ENCODE measurements at regions not wholly inside any gene's neighbourhood (a gene's known extent, or its start where the extent isn't known, plus 50 kb on each side); places are given as distances from the start of the nearest gene placed in this dataset.

DNA sequence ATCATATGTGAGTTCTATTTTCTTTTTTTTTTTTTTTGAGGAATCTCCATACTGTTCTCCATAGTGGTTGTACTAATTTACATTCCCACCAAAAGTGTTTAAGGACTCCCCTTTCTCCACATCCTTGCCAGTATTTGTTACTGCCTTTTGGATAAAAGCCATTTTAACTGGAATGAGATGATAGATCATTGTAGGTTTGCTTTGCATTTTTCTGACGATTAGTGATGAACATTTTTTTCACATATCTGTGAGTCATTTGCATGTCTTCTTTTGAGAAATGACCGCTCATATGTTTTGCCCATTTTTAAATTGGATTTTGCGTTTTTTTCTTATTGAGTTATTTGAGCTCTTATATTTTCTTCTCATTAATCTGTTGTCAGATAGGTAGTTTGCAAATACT lies 394.8 kb downstream of the LRFN5 start:
- ChIA-PET POLR2A (no interaction called here), CTCF (no interaction called here)
- Histone ChIP-seq H3K4me3 (ENCODE audit: low read depth, low read length) (no peak overlapping the region), H3K27me3 (replicated peaks; ENCODE audit: control insufficient read depth, insufficient read depth, low read length) (no peaks in the 10 kb centered on the region; the same call in 1 of the 2 replicates), H3K9me3 (no peaks in the 10 kb centered on the region), H3K4me1 (no peaks in the 10 kb centered on the region), H3K36me3 (ENCODE audit: control insufficient read depth, insufficient read depth, low read length) (no peaks in the 10 kb centered on the region)
- no TSS peak for BruUV-seq (replicated peaks)
- Mint-ChIP-seq H3K9me3 (ENCODE audit: unreplicated experiment) (no peaks in the 10 kb centered on the region), H3K36me3 (ENCODE audit: insufficient read depth, unreplicated experiment) (no peaks in the 10 kb centered on the region), H3K27ac (ENCODE audit: unreplicated experiment) (no peak overlapping the region), H3K4me1 (ENCODE audit: low read depth, unreplicated experiment) (no peaks in the 10 kb centered on the region), H3K4me3 (ENCODE audit: unreplicated experiment) (no peak overlapping the region), H3K27me3 (ENCODE audit: insufficient read depth, unreplicated experiment) (no peaks in the 10 kb centered on the region)
- no peak for DNase-seq
- TF ChIP-seq, protein P1, sequence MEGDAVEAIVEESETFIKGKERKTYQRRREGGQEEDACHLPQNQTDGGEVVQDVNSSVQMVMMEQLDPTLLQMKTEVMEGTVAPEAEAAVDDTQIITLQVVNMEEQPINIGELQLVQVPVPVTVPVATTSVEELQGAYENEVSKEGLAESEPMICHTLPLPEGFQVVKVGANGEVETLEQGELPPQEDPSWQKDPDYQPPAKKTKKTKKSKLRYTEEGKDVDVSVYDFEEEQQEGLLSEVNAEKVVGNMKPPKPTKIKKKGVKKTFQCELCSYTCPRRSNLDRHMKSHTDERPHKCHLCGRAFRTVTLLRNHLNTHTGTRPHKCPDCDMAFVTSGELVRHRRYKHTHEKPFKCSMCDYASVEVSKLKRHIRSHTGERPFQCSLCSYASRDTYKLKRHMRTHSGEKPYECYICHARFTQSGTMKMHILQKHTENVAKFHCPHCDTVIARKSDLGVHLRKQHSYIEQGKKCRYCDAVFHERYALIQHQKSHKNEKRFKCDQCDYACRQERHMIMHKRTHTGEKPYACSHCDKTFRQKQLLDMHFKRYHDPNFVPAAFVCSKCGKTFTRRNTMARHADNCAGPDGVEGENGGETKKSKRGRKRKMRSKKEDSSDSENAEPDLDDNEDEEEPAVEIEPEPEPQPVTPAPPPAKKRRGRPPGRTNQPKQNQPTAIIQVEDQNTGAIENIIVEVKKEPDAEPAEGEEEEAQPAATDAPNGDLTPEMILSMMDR (IDR thresholded peaks at IDR 0.05; ENCODE audit: insufficient read depth in 1 of 2, low read depth in 1 of 2, low read length in 1 of 2, severe bottlenecking in 1 of 2, unreplicated experiment in 1 of 2), result no peak
- intact Hi-C loops (cut with micrococcal nuclease; ENCODE audit: unreplicated experiment), result no loop called here

DNA sequence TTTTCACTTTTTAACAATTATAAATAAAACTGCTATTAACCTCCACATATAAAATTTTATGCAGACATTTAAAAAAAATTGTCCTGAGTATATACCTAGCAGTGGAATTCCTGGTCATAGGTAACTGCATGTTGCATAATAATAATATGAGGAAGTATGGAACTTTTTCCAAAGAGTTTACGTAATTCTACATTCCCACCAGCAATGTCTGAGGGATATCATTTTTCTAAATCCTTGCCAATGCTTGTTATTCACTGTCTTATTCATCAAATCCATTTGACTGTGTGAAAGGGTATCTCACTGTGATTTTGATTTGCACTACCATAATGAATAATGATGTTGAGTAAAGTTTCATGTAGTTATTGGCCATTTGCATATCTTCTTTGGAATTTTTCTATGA lies 393.8 kb downstream of the LRFN5 start:
- H3K36me3 ChIP-seq (ENCODE audit: control insufficient read depth, insufficient read depth, low read length), result no peaks in the 10 kb centered on the region
- no peak overlapping the region for H3K4me3 ChIP-seq (ENCODE audit: low read depth, low read length)
- intact Hi-C loops (cut with micrococcal nuclease; ENCODE audit: unreplicated experiment), result no loop called here
- H3K27me3 ChIP-seq (replicated peaks; ENCODE audit: control insufficient read depth, insufficient read depth, low read length), result no peaks in the 10 kb centered on the region; the same call in 1 of the 2 replicates
- TF ChIP-seq, protein P1 (IDR thresholded peaks at IDR 0.05; ENCODE audit: insufficient read depth in 1 of 2, low read depth in 1 of 2, low read length in 1 of 2, severe bottlenecking in 1 of 2, unreplicated experiment in 1 of 2), result no peak
- POLR2A ChIA-PET, result no interaction called here
- CTCF ChIA-PET, result no interaction called here
- no peak overlapping the region for H3K27ac Mint-ChIP-seq (ENCODE audit: unreplicated experiment)
- no peaks in the 10 kb centered on the region for H3K36me3 Mint-ChIP-seq (ENCODE audit: insufficient read depth, unreplicated experiment)
- no peaks in the 10 kb centered on the region for H3K9me3 Mint-ChIP-seq (ENCODE audit: unreplicated experiment)
- H3K4me3 Mint-ChIP-seq (ENCODE audit: unreplicated experiment), result no peak overlapping the region
- H3K27me3 Mint-ChIP-seq (ENCODE audit: insufficient read depth, unreplicated experiment), result no peaks in the 10 kb centered on the region
- no peaks in the 10 kb centered on the region for H3K4me1 Mint-ChIP-seq (ENCODE audit: low read depth, unreplicated experiment)
- DNase-seq, result no peak
- no TSS peak for BruUV-seq (replicated peaks)
- H3K9me3 ChIP-seq, result no peaks in the 10 kb centered on the region
- H3K4me1 ChIP-seq, result no peaks in the 10 kb centered on the region

DNA sequence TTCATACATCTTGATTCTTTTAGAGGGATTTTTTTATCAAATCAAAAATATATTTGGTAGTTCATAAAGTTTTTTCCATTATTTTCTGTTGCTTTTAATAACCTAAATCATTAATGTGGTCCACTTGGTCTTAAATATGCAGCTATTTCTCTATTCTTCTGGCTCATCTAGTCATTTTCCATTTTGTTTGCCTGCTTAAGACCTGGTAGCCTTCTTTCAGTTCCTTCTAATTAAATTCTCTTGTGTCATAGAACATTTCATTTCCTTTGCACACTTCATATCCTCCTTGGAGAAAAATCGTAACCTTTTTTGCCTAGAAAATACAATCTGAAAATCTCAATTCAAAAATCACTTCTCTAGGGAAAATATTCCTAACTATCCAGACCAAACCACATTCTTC lies 387.0 kb downstream of the LRFN5 start:
- TF ChIP-seq, protein P1 (IDR thresholded peaks at IDR 0.05; ENCODE audit: insufficient read depth in 1 of 2, low read depth in 1 of 2, low read length in 1 of 2, severe bottlenecking in 1 of 2, unreplicated experiment in 1 of 2), result no peak
- Mint-ChIP-seq H3K27me3 (ENCODE audit: insufficient read depth, unreplicated experiment) (no peaks in the 10 kb centered on the region), H3K9me3 (ENCODE audit: unreplicated experiment) (no peaks in the 10 kb centered on the region), H3K4me1 (ENCODE audit: low read depth, unreplicated experiment) (no peaks in the 10 kb centered on the region), H3K27ac (ENCODE audit: unreplicated experiment) (no peak overlapping the region), H3K4me3 (ENCODE audit: unreplicated experiment) (no peak overlapping the region), H3K36me3 (ENCODE audit: insufficient read depth, unreplicated experiment) (no peaks in the 10 kb centered on the region)
- Histone ChIP-seq H3K36me3 (ENCODE audit: control insufficient read depth, insufficient read depth, low read length) (no peaks in the 10 kb centered on the region), H3K27me3 (replicated peaks; ENCODE audit: control insufficient read depth, insufficient read depth, low read length) (no peaks in the 10 kb centered on the region), H3K9me3 (no peaks in the 10 kb centered on the region), H3K4me1 (no peaks in the 10 kb centered on the region), H3K4me3 (ENCODE audit: low read depth, low read length) (no peak overlapping the region)
- intact Hi-C loops (cut with micrococcal nuclease; ENCODE audit: unreplicated experiment), result no loop called here
- ChIA-PET CTCF (no interaction called here), POLR2A (no interaction called here)
- BruUV-seq (replicated peaks), result no TSS peak
- no peak for DNase-seq

All from Caco-2 (cell line).